ENCODE measurements at regions not wholly inside any gene's neighbourhood (a gene's known extent, or its start where the extent isn't known, plus 50 kb on each side); places are given as distances from the start of the nearest gene placed in this dataset.

DNA sequence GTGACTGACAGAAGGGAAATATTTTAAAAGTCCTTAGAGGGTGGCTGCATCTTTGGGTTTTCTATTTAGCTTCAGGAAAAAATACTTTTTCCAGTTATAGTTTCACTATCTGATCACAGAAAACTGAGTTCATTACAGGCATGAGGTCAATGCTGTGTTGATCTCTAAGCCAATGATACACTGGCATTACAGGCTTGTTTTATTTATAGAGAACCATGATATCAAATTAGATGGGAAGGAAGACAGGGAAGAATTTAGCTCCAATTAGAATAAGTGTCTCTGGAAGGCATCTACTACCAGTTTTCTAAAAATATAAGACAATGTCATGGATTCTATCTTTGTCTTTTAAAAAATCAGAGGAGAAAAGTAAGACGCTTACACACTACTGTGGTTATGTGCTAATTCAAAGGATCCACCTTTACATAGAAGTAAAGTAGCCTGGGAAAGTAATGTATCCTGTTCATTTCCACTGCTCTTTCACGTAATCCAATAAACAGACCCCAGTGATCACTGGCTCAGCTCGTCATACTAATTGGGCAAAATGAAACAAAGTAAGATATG, 344.5 kb upstream of the PPARGC1A start:
- ChIA-PET POLR2A (no interaction called here), CTCF (interaction anchor here (0.8 kb wide), 1 partner anchor 10 kb away, joined by 3 read pairs; no protein-coding TSS in a partner anchor)
- DNase-seq (ENCODE audit: low read depth in 1 of 2, low spot score in 1 of 2) (no peak), FAIRE-seq (no peak), ATAC-seq (no peak)
- Histone ChIP-seq H3K4me3 (no peak overlapping the region), H3K4me1 (no peaks in the 10 kb centered on the region; the same call in 2 of the 3 replicates), H3K4me2 (no peak overlapping the region), H3K27ac (no peak overlapping the region), H3K9me3 (no peaks in the 10 kb centered on the region)
- WGBS (ENCODE audit: missing lambda C conversion rate), result 47% methylated on average over 3 of the region's 3 CpGs
- TF ChIP-seq ZSCAN20 (CRISPR knock-in tag; IDR thresholded peaks at IDR 0.05), result no peak
- no peak for TF ChIP-seq RAD21 (conservative IDR thresholded peaks at IDR 0.05 in 1 of 2, IDR thresholded peaks at IDR 0.05 in 1 of 2)
- TF ChIP-seq CHD2 (IDR thresholded peaks at IDR 0.05; ENCODE audit: low read length, partially characterized antibody), result no peak
- TF ChIP-seq NPAS2 (CRISPR knock-in tag; IDR thresholded peaks at IDR 0.05; ENCODE audit: borderline replicate concordance), result no peak
- no peak for TF ChIP-seq GATA3 (IDR thresholded peaks at IDR 0.05; ENCODE audit: borderline replicate concordance)
- TF ChIP-seq, protein P1, sequence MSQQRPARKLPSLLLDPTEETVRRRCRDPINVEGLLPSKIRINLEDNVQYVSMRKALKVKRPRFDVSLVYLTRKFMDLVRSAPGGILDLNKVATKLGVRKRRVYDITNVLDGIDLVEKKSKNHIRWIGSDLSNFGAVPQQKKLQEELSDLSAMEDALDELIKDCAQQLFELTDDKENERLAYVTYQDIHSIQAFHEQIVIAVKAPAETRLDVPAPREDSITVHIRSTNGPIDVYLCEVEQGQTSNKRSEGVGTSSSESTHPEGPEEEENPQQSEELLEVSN (IDR thresholded peaks at IDR 0.05; ENCODE audit: borderline replicate concordance, low read depth), result no peak
- no peak for TF ChIP-seq RNF2 (IDR thresholded peaks at IDR 0.05; ENCODE audit: borderline replicate concordance, low read depth)
- TF ChIP-seq MAFK (IDR thresholded peaks at IDR 0.05; ENCODE audit: partially characterized antibody), result no peak
- no peak for TF ChIP-seq TFCP2L1 (CRISPR knock-in tag; IDR thresholded peaks at IDR 0.05)
- TF ChIP-seq ESRRA (IDR thresholded peaks at IDR 0.05; ENCODE audit: borderline replicate concordance, low read length), result no peak
- TF ChIP-seq CBX8 (IDR thresholded peaks at IDR 0.05), result no peak
- TF ChIP-seq, protein P2, sequence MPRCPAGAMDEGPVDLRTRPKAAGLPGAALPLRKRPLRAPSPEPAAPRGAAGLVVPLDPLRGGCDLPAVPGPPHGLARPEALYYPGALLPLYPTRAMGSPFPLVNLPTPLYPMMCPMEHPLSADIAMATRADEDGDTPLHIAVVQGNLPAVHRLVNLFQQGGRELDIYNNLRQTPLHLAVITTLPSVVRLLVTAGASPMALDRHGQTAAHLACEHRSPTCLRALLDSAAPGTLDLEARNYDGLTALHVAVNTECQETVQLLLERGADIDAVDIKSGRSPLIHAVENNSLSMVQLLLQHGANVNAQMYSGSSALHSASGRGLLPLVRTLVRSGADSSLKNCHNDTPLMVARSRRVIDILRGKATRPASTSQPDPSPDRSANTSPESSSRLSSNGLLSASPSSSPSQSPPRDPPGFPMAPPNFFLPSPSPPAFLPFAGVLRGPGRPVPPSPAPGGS (IDR thresholded peaks at IDR 0.05), result no peak
- TF ChIP-seq NR3C1 (IDR thresholded peaks at IDR 0.05), result no peak
- no peak for TF ChIP-seq FOXS1 (CRISPR knock-in tag; IDR thresholded peaks at IDR 0.05)
- TF ChIP-seq, protein P3, sequence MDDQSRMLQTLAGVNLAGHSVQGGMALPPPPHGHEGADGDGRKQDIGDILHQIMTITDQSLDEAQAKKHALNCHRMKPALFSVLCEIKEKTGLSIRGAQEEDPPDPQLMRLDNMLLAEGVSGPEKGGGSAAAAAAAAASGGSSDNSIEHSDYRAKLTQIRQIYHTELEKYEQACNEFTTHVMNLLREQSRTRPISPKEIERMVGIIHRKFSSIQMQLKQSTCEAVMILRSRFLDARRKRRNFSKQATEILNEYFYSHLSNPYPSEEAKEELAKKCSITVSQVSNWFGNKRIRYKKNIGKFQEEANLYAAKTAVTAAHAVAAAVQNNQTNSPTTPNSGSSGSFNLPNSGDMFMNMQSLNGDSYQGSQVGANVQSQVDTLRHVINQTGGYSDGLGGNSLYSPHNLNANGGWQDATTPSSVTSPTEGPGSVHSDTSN (IDR thresholded peaks at IDR 0.05), result no peak
- no peak for TF ChIP-seq HEYL (CRISPR knock-in tag; IDR thresholded peaks at IDR 0.05)

DNA sequence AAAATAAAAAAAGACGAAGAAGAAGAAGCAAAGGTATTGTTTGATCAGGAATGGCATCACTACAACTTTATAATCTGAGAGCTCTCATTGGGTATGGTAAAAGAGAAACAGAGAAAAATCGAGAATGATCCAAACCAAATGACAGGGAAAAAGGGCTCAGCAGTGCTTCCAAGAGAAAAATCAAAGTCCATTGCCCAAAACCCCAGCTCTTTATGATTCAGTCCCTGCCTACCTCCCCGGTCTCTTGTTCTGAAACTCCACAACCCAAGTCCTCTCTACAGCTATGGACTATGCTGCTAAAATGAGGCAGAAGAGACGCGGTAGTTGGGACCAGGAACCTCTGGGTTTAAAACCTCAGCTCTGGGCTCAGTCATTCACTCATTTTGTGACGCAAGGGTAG, 341.1 kb upstream of the PPARGC1A start:
- no peak for FAIRE-seq
- Histone ChIP-seq H3K4me3 (no peak overlapping the region), H3K4me1 (no peaks in the 10 kb centered on the region; the same call in 2 of the 3 replicates), H3K9me3 (no peaks in the 10 kb centered on the region), H3K27ac (no peak overlapping the region), H3K4me2 (no peak overlapping the region)
- ATAC-seq, result no peak
- DNase-seq (ENCODE audit: low read depth in 1 of 2, low spot score in 1 of 2), result no peak
- WGBS (ENCODE audit: missing lambda C conversion rate), result 8% methylated on average over 6 of the region's 6 CpGs
- POLR2A ChIA-PET, result no interaction called here
- CTCF ChIA-PET, result no interaction called here
- TF ChIP-seq, protein P4, sequence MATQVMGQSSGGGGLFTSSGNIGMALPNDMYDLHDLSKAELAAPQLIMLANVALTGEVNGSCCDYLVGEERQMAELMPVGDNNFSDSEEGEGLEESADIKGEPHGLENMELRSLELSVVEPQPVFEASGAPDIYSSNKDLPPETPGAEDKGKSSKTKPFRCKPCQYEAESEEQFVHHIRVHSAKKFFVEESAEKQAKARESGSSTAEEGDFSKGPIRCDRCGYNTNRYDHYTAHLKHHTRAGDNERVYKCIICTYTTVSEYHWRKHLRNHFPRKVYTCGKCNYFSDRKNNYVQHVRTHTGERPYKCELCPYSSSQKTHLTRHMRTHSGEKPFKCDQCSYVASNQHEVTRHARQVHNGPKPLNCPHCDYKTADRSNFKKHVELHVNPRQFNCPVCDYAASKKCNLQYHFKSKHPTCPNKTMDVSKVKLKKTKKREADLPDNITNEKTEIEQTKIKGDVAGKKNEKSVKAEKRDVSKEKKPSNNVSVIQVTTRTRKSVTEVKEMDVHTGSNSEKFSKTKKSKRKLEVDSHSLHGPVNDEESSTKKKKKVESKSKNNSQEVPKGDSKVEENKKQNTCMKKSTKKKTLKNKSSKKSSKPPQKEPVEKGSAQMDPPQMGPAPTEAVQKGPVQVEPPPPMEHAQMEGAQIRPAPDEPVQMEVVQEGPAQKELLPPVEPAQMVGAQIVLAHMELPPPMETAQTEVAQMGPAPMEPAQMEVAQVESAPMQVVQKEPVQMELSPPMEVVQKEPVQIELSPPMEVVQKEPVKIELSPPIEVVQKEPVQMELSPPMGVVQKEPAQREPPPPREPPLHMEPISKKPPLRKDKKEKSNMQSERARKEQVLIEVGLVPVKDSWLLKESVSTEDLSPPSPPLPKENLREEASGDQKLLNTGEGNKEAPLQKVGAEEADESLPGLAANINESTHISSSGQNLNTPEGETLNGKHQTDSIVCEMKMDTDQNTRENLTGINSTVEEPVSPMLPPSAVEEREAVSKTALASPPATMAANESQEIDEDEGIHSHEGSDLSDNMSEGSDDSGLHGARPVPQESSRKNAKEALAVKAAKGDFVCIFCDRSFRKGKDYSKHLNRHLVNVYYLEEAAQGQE (IDR thresholded peaks at IDR 0.05), result no peak
- TF ChIP-seq, protein P5, sequence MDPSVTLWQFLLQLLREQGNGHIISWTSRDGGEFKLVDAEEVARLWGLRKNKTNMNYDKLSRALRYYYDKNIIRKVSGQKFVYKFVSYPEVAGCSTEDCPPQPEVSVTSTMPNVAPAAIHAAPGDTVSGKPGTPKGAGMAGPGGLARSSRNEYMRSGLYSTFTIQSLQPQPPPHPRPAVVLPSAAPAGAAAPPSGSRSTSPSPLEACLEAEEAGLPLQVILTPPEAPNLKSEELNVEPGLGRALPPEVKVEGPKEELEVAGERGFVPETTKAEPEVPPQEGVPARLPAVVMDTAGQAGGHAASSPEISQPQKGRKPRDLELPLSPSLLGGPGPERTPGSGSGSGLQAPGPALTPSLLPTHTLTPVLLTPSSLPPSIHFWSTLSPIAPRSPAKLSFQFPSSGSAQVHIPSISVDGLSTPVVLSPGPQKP (IDR thresholded peaks at IDR 0.05; ENCODE audit: low read depth, low read length), result no peak
- no peak for TF ChIP-seq TP53 (CRISPR knock-in tag; IDR thresholded peaks at IDR 0.05)
- TF ChIP-seq NPAS2 (CRISPR knock-in tag; IDR thresholded peaks at IDR 0.05; ENCODE audit: borderline replicate concordance), result no peak
- no peak for TF ChIP-seq ESRRA (IDR thresholded peaks at IDR 0.05; ENCODE audit: borderline replicate concordance, low read length)
- no peak for TF ChIP-seq EP300 (IDR thresholded peaks at IDR 0.05)
- no peak for TF ChIP-seq MAFK (IDR thresholded peaks at IDR 0.05; ENCODE audit: partially characterized antibody)
- TF ChIP-seq, protein P3 (IDR thresholded peaks at IDR 0.05), result no peak
- no peak for TF ChIP-seq HOXB5 (CRISPR knock-in tag; IDR thresholded peaks at IDR 0.05)
- TF ChIP-seq SMC3 (IDR thresholded peaks at IDR 0.05), result no peak
- TF ChIP-seq EHF (CRISPR knock-in tag; IDR thresholded peaks at IDR 0.05), result no peak
- no peak for TF ChIP-seq ZFP36 (IDR thresholded peaks at IDR 0.05; ENCODE audit: borderline replicate concordance, partially characterized antibody)
- TF ChIP-seq PHF8 (IDR thresholded peaks at IDR 0.05; ENCODE audit: borderline replicate concordance, low read depth), result no peak
- no peak for TF ChIP-seq POLR2AphosphoS2 (conservative IDR thresholded peaks at IDR 0.05; ENCODE audit: low read length)
- TF ChIP-seq, protein P2 (IDR thresholded peaks at IDR 0.05), result no peak
- TF ChIP-seq CHD2 (IDR thresholded peaks at IDR 0.05; ENCODE audit: low read length, partially characterized antibody), result no peak

All from A549 (cell line).